GM23338 (cell line): ENCODE measurements at regions not wholly inside any gene's neighbourhood (a gene's known extent, or its start where the extent isn't known, plus 50 kb on each side); places are given as distances from the start of the nearest gene placed in this dataset.

Experiments
- ATAC-seq: fragments of 200-7000 bp; cut with Tn5 transposase; 3 replicates; pipeline ENCODE4 v1.9.1; 2020
- DNase-seq: peaks from one replicate; pipeline ENCODE4 v3.0.0-alpha.2; 2015; ENCODE audit warnings: low spot score
- H2AFZ ChIP-seq: fragments of 200-600 bp; sonication (generic); 2 replicates; pipeline ENCODE4 v1.8.0; 2016; ENCODE audit warnings: antibody characterized with exemption, mild to moderate bottlenecking, moderate library complexity
- H3F3A ChIP-seq: fragments of 200-600 bp; sonication (generic); replicated peaks from 2 replicates; pipeline ENCODE4 v1.8.0; 2017; ENCODE audit warnings: antibody characterized with exemption, mixed run types, low read depth
- H3K27ac ChIP-seq: fragments of 200-600 bp; sonication (generic); 2 replicates; pipeline ENCODE4 v1.6.1; 2016; ENCODE audit warnings: low read depth
- H3K27me3 ChIP-seq: fragments of 200-600 bp; sonication (generic); 2 replicates; pipeline ENCODE4 v1.8.0; 2016; ENCODE audit warnings: mild to moderate bottlenecking, mixed run types, moderate library complexity; ENCODE audit not compliant: insufficient read depth
- H3K36me3 ChIP-seq: fragments of 200-600 bp; sonication (generic); 2 replicates; pipeline ENCODE4 v1.8.0; 2016; ENCODE audit warnings: mild to moderate bottlenecking; ENCODE audit not compliant: insufficient read depth
- H3K4me1 ChIP-seq: fragments of 200-600 bp; sonication (generic); 2 replicates; pipeline ENCODE4 v1.8.0; 2016; ENCODE audit warnings: mild to moderate bottlenecking, moderate library complexity; ENCODE audit not compliant: insufficient read depth
- H3K4me2 ChIP-seq: fragments of 200-600 bp; sonication (generic); 2 replicates; pipeline ENCODE4 v1.7.1; 2017; ENCODE audit warnings: mixed run types
- H3K4me3 ChIP-seq: fragments of 200-600 bp; sonication (generic); 2 replicates; pipeline ENCODE4 v1.6.1; 2016; ENCODE audit warnings: mixed run types
- H3K79me2 ChIP-seq: fragments of 200-600 bp; sonication (generic); replicated peaks from 2 replicates; pipeline ENCODE4 v1.8.0; 2017; ENCODE audit warnings: mild to moderate bottlenecking; ENCODE audit not compliant: insufficient read depth
- H3K9me2 ChIP-seq: fragments of 200-600 bp; sonication (generic); 2 replicates; pipeline ENCODE4 v1.8.0; 2017; ENCODE audit not compliant: insufficient read depth
- H4K20me1 ChIP-seq: fragments of 200-600 bp; sonication (generic); replicated peaks from 2 replicates; pipeline ENCODE4 v1.8.0; 2017; ENCODE audit warnings: mild to moderate bottlenecking; ENCODE audit not compliant: insufficient read depth
- H3K27ac Mint-ChIP-seq: 2 replicates; pipeline ENCODE4 v1.8.0; 2020; ENCODE audit warnings: inconsistent platforms, mild to moderate bottlenecking, moderate library complexity, mixed read lengths
- H3K27me3 Mint-ChIP-seq: 3 replicates; pipeline ENCODE4 v1.8.0; 2022; ENCODE audit warnings: low read depth, mild to moderate bottlenecking, moderate library complexity, mixed read lengths, inconsistent platforms; ENCODE audit not compliant: insufficient read depth, poor library complexity
- H3K36me3 Mint-ChIP-seq: 3 replicates; pipeline ENCODE4 v1.8.0; 2021; ENCODE audit warnings: low read depth, mild to moderate bottlenecking, inconsistent platforms, moderate library complexity, mixed read lengths
- H3K4me1 Mint-ChIP-seq: 3 replicates; pipeline ENCODE4 v1.8.0; 2020; ENCODE audit warnings: mild to moderate bottlenecking, inconsistent platforms, mixed read lengths
- H3K4me3 Mint-ChIP-seq: 3 replicates; pipeline ENCODE4 v1.8.0; 2021; ENCODE audit warnings: moderate library complexity, mild to moderate bottlenecking, inconsistent platforms, mixed read lengths
- H3K9me3 Mint-ChIP-seq: 3 replicates; pipeline ENCODE4 v1.8.0; 2020; ENCODE audit warnings: moderate library complexity, mild to moderate bottlenecking, inconsistent platforms, mixed read lengths
- CREB1 ChIP-seq: fragments of 250-450 bp; sonication (Bioruptor Pico); IDR thresholded peaks from 2 replicates; pipeline ENCODE4 v1.5.0; 2020; ENCODE audit warnings: low read depth, mild to moderate bottlenecking, moderate library complexity
- CTCF ChIP-seq, 2 experiments: fragments of 200-600 bp in 1 of 2; sonication (generic) in 1 of 2; conservative IDR thresholded peaks; 2 replicates each; pipeline versions ENCODE4 v1.5.1 to v1.6.1; 2016 to 2017; ENCODE audit warnings: antibody characterized with exemption in 2 of 2, low read depth in 2 of 2, mild to moderate bottlenecking in 2 of 2, moderate library complexity in 1 of 2
- ETS1 ChIP-seq: IDR thresholded peaks from 2 replicates; pipeline ENCODE4 v1.6.1; 2016; ENCODE audit warnings: antibody characterized with exemption
- EZH2phosphoT487 ChIP-seq: fragments of 200-600 bp; sonication (generic); IDR thresholded peaks from one replicate; pipeline ENCODE4 v1.8.1; 2018; ENCODE audit warnings: antibody characterized with exemption; ENCODE audit not compliant: unreplicated experiment
- JUNB ChIP-seq: IDR thresholded peaks from one replicate; pipeline ENCODE4 v1.6.1; 2016; ENCODE audit warnings: antibody characterized with exemption; ENCODE audit not compliant: unreplicated experiment
- NANOG ChIP-seq: IDR thresholded peaks from 2 replicates; pipeline ENCODE4 v1.6.1; 2016; ENCODE audit warnings: antibody characterized with exemption, borderline replicate concordance
- POLR2AphosphoS5 ChIP-seq: IDR thresholded peaks from 2 replicates; pipeline ENCODE4 v1.6.1; 2016; ENCODE audit warnings: antibody characterized with exemption, low read depth
- STAT1 ChIP-seq: IDR thresholded peaks from one replicate; pipeline ENCODE4 v1.6.1; 2016; ENCODE audit warnings: antibody characterized with exemption; ENCODE audit not compliant: unreplicated experiment
- ZNF114 ChIP-seq: fragments of 250-450 bp; sonication (Bioruptor Pico); IDR thresholded peaks from 2 replicates; pipeline ENCODE4 v1.5.0; 2020; ENCODE audit warnings: mild to moderate bottlenecking, moderate library complexity
- ZNF331 ChIP-seq: fragments of 250-450 bp; sonication (Bioruptor Pico); IDR thresholded peaks from 2 replicates; pipeline ENCODE4 v1.5.0; 2020; ENCODE audit warnings: low read depth, mild to moderate bottlenecking, moderate library complexity
- TF ChIP-seq, protein P1 (sequence below): IDR thresholded peaks from one replicate; pipeline ENCODE4 v1.6.1; 2018; ENCODE audit warnings: antibody characterized with exemption; ENCODE audit not compliant: unreplicated experiment

DNA sequence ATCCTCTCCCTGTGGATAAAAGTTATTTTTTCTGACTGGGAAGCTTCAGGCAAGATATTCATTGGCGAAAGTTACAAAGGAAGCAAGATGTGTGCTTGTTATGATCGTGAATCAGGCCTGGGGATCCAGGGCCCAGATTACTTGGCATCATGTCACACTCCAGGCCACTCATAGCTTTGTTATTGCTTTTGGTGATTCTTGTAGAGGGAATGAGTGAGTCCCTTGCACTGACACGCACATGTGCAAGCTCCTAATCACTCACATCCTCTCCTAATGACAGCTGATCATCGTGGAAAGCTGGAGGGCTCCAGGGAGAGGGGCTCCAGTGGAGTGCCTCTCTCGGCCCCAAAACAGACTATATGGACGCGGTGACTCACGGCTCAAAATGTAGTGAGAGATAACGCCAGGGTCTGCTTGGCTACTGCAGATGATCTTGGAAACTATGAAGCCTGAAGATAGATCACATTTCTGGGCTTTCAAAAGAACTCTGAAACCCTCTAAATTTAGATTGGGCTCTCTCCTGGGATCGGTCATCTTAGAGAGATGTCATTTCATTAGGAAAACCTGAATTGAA lies 481.1 kb upstream of the USP24 start (continued):
- TF ChIP-seq CTCF (conservative IDR thresholded peaks at IDR 0.05; ENCODE audit: low read depth in 2 of 2) (no peak), STAT1 (no peak), EZH2phosphoT487 (no peak), NANOG (no peak), ETS1 (no peak), ZNF331 (CRISPR knock-in tag) (no peak)

DNA sequence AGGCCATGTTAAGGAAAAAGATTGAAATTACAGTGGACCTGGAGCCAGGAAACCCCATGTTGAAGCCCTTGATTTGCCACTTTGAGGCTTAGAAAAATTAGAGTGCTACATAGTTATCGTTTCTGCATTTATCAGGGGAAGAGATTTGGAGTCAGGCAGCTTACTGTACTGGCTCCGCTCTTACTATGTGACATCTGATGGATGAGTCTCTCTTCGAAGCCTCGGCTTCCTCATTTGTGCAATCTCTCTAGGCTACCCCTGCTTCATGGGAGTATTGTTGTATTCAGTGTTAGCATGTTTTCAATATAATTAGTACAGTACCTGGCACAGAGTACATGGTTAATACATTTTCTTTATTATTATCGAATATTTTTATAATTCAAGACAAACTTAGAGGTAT lies 480.4 kb upstream of the USP24 start:
- H3K27me3 Mint-ChIP-seq, result no peaks in the 10 kb centered on the region
- ATAC-seq, result no peak
- H3K36me3 Mint-ChIP-seq, result no peaks in the 10 kb centered on the region
- no peaks in the 10 kb centered on the region for H3K27me3 ChIP-seq
- H3K4me1 Mint-ChIP-seq, result no peaks in the 10 kb centered on the region
- H3K27ac ChIP-seq, result no peak overlapping the region
- no peak overlapping the region for H3K27ac Mint-ChIP-seq
- no peaks in the 10 kb centered on the region for H4K20me1 ChIP-seq
- H3K4me3 ChIP-seq, result no peak overlapping the region
- no peaks in the 10 kb centered on the region for H3F3A ChIP-seq
- no peaks in the 10 kb centered on the region for H3K9me3 Mint-ChIP-seq
- no peak overlapping the region for H3K4me2 ChIP-seq
- TF ChIP-seq, protein P1, sequence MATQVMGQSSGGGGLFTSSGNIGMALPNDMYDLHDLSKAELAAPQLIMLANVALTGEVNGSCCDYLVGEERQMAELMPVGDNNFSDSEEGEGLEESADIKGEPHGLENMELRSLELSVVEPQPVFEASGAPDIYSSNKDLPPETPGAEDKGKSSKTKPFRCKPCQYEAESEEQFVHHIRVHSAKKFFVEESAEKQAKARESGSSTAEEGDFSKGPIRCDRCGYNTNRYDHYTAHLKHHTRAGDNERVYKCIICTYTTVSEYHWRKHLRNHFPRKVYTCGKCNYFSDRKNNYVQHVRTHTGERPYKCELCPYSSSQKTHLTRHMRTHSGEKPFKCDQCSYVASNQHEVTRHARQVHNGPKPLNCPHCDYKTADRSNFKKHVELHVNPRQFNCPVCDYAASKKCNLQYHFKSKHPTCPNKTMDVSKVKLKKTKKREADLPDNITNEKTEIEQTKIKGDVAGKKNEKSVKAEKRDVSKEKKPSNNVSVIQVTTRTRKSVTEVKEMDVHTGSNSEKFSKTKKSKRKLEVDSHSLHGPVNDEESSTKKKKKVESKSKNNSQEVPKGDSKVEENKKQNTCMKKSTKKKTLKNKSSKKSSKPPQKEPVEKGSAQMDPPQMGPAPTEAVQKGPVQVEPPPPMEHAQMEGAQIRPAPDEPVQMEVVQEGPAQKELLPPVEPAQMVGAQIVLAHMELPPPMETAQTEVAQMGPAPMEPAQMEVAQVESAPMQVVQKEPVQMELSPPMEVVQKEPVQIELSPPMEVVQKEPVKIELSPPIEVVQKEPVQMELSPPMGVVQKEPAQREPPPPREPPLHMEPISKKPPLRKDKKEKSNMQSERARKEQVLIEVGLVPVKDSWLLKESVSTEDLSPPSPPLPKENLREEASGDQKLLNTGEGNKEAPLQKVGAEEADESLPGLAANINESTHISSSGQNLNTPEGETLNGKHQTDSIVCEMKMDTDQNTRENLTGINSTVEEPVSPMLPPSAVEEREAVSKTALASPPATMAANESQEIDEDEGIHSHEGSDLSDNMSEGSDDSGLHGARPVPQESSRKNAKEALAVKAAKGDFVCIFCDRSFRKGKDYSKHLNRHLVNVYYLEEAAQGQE, result no peak
- H3K9me2 ChIP-seq, result peaks cover 14% of the 10 kb centered on the region; the same call in 1 of the 2 replicates
- no peak overlapping the region for H2AFZ ChIP-seq
- no peaks in the 10 kb centered on the region for H3K4me1 ChIP-seq
- H3K36me3 ChIP-seq, result no peaks in the 10 kb centered on the region
- no peak overlapping the region for H3K4me3 Mint-ChIP-seq
- no peaks in the 10 kb centered on the region for H3K79me2 ChIP-seq
- DNase-seq, result no peak

DNA sequence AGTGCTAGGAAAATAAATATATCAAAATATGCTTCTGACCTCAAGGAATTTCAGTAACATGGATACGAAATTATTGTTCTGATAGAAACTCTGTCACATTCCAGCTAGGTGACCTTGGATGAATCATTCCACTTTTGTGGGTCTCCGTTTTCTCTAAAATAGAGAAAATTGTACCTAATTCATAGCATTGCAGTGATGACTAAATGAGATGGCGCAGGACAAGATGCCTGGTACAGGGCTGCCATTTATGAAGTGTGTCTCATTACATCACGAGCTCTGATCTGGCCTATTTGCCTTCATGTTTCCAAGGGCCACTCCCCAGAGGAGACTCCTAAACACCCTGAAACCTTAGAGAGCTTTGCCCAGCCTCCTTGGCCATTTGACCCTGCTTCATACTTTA lies 480.0 kb upstream of the USP24 start:
- H3K27ac Mint-ChIP-seq, result no peak overlapping the region
- no peaks in the 10 kb centered on the region for H3F3A ChIP-seq
- no peaks in the 10 kb centered on the region for H3K27me3 ChIP-seq
- peaks cover 16% of the 10 kb centered on the region; the same call in 1 of the 2 replicates for H3K9me2 ChIP-seq
- no peak for DNase-seq
- H3K9me3 Mint-ChIP-seq, result no peaks in the 10 kb centered on the region
- H3K4me3 Mint-ChIP-seq, result no peak overlapping the region
- H3K4me3 ChIP-seq, result no peak overlapping the region
- no peaks in the 10 kb centered on the region for H3K4me1 Mint-ChIP-seq
- no peaks in the 10 kb centered on the region for H3K79me2 ChIP-seq
- H3K36me3 Mint-ChIP-seq, result no peaks in the 10 kb centered on the region
- no peak overlapping the region for H2AFZ ChIP-seq
- ATAC-seq, result no peak
- no peak overlapping the region for H3K27ac ChIP-seq
- no peaks in the 10 kb centered on the region for H3K36me3 ChIP-seq
- H3K27me3 Mint-ChIP-seq, result no peaks in the 10 kb centered on the region
- no peaks in the 10 kb centered on the region for H3K4me1 ChIP-seq
- H3K4me2 ChIP-seq, result no peak overlapping the region
- no peaks in the 10 kb centered on the region for H4K20me1 ChIP-seq
- TF ChIP-seq CTCF (conservative IDR thresholded peaks at IDR 0.05; ENCODE audit: low read depth in 2 of 2) (no peak), ZNF114 (CRISPR knock-in tag) (no peak), CREB1 (CRISPR knock-in tag) (no peak), POLR2AphosphoS5 (no peak), ETS1 (no peak), JUNB (no peak)
